GM18507 (cell line): ENCODE measurements at regions not wholly inside any gene's neighbourhood (a gene's known extent, or its start where the extent isn't known, plus 50 kb on each side); places are given as distances from the start of the nearest gene placed in this dataset.

ENCODE experiments used
- DNase-seq: peaks from one replicate; pipeline ENCODE4 v3.0.0; 2011; ENCODE audit warnings: low read depth; ENCODE audit not compliant: insufficient read length; ENCODE audit errors: extremely low spot score
- FAIRE-seq: peaks from 2 replicates; lab custom pipeline; 2011; peaks lifted over from hg19 to GRCh38; lab: Jason Lieb, UNC

DNA sequence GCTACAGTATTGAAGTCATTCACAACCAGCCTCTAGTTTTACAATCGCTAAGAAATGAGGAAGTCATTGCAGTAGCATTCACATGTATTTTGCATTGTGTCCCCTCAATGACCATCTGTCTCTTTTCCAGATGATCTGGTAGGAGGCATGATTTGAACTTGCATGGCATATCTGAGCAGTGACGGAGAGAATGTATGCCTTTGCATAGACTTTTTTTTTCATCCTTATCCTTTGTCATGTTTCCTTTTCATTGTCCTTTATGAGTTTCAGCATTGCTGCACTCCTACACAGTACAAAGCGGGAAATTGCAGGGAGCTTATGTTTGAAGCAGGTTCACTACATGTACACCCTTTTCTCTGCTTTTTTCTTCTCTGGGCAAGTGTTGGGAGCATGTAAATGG lies 516.4 kb upstream of the GRIA3 start:
- FAIRE-seq, result no peak
- DNase-seq, result no peak

DNA sequence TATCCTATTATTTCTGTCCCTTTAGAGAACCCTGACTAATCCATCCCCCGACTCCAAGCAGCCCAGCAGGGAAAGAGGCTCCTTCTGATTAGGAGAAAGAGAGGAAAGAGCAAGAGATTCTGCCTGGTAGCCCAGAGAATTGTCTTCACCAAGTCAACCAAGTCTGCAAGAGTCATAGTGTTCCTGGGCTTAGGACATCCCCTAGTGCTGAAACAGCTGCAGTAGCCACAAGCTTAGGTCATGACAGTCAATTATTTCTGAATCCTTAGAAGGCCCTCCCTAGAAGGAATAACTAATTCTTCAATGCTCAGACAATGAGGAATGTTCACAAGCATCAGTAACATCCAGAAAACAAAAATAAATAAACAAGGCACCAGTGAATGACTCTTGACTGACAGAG lies 480.3 kb upstream of the GRIA3 start:
- FAIRE-seq (no peak), DNase-seq (no peak)

DNA sequence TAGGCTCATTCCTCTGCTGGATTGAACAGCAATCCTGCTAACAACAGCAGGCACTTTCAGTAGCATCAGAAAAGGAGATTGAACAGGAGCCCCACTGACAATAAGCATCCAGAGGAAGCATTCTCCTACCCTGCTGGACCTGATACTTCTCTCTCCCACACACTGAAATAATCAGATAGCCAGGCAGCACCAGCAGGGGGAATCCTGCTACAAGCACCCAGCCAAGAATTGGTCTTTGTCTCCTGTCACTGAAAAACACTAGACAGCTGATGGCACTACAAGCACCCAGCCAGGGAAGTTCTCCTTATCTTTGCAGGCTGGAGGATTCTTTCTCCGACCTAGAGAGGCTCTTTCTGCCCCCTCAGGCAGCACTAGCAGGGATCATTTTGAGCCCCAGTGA lies 444.3 kb upstream of the GRIA3 start:
- FAIRE-seq (no peak), DNase-seq (no peak)

DNA sequence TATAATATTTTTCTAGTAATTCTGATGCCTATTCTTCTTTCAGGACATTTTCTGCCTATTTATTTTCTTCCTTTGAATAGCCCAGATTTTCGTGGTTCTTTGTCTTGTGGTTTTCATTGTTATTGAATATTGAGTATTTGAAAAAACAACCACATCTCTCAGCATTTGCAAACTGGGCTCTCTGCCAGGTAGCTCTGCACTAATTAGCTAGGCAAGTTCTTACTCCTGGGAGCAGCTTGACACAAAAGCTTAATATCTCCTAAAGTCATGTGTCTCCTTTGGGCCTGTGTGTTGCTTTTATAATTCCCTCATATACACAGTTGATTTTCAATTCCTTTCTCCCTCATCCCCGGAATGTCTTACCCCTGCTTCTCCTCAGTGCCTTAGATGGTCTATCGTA lies 413.5 kb upstream of the GRIA3 start:
- no peak for FAIRE-seq

DNA sequence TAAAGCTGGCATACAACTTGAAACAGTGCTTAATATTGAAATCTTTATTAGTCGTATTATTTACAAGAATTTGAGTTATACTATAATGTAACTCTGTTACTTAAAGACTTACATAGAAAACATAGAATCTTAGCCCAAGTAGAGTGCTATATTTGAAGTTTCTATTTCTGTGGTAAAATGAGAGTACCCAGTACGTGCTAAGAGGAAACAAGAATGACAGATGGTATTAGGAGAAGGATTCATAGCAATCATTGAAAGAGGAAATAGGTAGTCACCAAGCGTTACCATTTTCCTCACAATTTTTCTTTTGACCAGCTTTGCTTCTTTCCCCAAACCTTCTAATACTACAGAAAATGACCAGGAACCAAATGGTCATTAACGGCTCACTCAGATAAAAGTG lies 412.1 kb upstream of the GRIA3 start:
- FAIRE-seq (no peak), DNase-seq (no peak)

More for the DNA sequence above, 413.5 kb upstream of the GRIA3 start:
- no peak for DNase-seq

DNA sequence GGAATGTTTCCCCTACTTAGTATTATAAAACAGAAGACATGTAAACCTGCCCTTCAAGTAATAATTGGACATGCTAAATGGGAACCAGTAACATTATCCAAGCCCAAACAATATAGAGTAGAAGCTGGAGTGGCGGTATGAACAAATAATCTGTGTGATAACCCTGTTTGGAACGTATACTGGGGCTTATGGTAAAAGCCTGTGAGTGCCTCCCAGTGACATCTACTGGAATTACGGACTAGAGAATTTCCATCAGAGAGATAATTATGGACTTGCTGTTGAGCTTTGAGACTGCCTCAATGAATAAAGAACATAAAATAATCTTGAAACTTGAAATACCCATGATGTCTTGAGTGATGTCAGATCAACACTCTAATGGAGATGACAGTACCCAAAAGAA lies 406.3 kb upstream of the GRIA3 start:
- no peak for DNase-seq
- FAIRE-seq, result no peak

DNA sequence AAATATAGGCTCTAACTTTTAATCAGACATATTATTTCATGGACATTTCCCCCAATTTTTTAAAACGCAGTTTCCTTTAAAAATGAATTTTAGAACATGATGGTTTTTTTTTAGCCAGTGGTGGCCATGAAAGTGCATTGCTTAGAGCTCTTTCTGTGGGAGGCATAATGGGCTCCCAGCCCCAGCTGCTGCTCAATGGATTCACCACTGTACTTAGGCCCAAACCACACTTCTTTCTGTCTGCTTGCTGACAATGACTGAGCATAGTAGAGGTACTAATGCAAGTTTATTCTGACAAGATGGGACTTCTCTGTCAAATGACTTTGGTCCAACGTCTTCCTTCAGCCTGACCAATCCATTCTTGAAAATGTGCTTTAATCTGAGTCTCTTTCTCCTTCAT lies 400.2 kb upstream of the GRIA3 start:
- FAIRE-seq (no peak), DNase-seq (no peak)

DNA sequence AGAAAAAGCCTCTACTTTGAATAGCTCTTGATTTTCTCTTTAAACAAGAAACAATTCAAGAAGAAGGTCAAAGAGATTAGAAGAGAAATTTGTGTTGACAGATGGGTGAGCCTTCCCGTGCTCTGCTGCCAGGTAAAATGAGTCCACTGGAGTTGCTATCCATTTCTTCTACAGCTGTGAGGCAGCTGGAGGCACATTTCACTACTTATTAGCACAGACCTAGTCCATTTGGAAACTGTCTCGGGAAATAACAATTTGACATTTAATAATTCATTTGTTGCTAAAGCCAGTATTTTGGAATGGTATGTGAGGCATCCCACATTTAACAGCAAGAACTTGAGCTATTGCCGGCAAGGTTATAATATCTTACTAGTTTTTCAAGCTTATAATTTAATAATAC lies 396.8 kb upstream of the GRIA3 start:
- FAIRE-seq, result no peak
- DNase-seq, result no peak

DNA sequence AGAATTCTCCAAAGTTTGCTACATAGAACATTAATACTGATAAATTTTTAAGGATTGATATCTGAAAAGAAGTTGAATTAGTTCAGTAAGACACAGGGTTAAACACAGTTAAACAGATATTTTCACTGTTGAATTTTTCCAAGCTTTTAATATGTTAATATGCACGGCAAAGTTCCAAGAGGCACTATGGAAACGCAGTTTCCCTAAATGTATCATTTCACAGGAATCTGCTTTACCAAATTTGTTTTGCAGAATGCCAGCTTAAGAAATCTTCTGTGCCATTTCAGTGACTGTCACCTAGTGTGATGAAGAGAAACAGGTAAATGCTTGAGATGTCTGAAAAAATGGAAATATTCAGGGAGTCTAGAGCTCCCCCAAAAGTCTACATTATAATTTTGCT lies 395.9 kb upstream of the GRIA3 start:
- FAIRE-seq (no peak), DNase-seq (no peak)

DNA sequence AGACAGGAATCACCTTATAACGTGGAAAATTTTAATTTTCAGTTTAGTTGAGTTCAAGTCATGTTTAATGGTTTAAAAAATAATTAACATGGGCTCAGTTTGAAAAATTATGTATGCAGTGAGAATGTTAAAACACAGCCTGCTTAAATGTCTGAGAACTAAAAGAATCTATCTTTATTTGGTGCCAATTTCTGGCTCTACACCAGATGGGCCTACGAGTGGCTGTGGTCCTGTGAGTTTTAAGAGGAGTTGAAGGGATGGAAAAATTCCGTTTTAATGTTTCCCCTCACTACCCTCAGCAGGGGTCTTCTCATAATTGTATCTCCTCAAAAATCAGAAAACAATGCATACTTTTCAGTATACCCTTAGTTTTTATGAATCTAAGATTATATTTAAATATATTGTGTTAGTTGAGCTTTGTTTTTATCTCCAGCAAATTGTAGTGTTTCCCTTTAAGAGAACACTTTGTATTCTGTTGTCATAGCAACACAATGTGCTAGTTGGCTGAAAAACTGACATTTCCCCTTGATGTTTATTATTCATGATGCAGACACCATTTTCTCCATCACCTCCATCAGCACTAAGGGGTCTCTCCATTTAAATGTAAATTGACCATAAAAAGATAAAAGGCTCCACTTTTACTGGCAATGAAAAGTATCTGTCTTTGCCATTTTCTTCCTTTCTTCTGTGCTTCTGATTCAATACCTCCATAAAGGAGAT lies 393.5 kb upstream of the GRIA3 start:
- DNase-seq (no peak), FAIRE-seq (no peak)

DNA sequence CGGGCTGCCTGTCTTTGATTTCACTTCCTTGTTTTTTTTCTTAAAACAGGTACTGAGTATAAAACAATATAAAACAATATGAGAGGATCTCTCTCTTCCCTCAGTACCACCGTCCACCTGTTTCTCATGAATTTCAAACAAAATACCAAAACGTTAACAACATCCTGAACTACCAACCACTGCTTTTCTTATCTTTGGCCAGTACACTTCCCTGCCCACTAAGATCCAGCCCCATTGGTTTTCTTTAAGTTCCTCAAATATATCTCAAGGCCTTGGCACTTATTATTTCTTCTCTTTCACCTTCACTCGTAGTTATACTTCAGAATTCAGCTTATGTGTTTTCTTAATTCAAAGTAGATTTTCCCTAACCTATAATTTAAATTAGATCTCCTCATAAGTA lies 370.2 kb upstream of the GRIA3 start:
- FAIRE-seq, result no peak

DNA sequence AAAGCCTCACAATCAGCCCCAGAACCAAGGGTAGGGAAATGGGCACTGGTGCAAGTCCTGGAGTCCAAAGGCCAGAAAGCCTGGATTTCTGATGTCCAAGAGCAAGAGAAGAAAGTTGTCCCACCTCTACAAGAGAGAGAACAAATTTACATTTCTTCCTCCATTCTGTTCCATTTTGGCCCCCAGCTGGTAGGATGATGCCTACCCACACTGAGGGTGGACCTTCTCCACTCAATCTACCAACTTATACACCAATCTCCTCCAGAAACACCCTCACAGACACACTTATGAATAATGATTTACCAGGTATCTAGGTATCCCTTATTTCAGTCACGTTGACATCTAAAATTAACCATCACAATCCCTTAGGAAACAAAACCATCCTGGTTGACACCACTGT lies 367.8 kb upstream of the GRIA3 start:
- FAIRE-seq, result no peak

More for the DNA sequence above, 370.2 kb upstream of the GRIA3 start:
- no peak for DNase-seq

DNA sequence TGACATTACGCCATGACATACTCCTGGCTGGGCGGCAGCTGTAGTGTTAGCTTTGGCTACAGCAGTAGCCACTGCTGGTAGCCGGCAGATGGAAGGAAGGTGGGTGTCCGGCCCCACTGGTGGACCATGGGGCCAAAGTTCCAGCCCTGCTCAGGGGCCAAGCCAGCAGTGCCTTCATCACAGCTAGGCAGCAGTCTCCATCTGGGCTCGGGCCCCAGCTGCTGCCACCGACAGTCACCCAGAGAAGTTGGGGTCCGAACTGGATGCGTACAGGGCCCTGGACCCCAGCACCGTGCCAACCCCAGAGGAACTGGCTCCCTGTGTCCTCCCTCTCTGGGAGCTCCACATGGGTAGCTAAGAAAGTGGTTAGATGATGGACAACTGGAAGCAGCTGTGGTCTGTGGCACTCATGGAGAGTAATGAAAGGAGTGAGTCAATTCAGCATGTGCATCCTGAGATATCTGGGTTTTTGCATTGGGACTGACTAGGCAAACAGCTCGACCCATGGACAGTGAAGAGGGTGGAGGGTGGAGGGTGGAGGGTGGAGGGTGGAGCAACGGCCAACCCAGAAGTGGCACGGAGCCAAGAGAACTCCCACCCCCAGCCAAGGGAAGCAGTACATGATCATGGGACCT lies 366.6 kb upstream of the GRIA3 start:
- FAIRE-seq (no peak), DNase-seq (no peak)

More for the DNA sequence above, 367.8 kb upstream of the GRIA3 start:
- no peak for DNase-seq

DNA sequence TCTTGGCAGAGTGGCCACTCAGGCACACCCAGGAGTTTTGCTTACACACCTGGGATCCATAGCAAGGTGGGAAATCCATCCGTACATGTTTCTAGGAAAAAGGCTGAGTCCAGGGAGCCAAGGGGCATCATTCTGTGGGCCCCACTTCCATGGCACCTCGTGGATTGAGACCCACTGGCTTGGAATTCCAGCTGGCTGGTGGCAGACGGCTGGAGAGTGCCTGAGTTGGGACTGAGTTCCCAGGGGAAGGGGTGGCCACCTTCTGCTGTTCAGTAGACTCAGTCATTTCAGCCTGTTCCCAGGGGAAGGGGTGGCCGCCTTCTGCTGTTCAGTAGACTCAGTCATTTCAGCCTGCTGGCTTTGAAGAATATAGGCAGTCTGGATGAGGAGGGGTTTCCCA lies 366.0 kb upstream of the GRIA3 start:
- DNase-seq (no peak), FAIRE-seq (no peak)

DNA sequence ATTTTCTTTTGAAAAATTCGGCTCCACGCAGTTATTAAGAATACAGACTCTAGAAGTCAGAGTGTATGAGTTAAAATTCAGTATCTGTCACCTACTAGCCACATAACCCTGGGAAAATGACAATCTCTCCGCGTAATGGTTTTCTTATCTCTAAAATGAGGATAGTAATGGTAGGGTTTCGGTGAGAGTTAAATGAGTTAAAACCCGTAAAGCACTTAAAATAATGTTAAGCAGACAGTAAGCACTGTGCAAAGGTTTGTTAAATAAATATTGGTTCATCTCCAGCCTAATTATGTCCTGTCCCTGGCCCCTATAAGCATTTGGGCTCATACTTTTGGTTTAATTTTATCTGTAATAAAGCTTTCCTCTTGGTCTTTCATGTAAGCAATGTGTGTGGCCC lies 350.8 kb upstream of the GRIA3 start:
- FAIRE-seq (no peak), DNase-seq (no peak)

DNA sequence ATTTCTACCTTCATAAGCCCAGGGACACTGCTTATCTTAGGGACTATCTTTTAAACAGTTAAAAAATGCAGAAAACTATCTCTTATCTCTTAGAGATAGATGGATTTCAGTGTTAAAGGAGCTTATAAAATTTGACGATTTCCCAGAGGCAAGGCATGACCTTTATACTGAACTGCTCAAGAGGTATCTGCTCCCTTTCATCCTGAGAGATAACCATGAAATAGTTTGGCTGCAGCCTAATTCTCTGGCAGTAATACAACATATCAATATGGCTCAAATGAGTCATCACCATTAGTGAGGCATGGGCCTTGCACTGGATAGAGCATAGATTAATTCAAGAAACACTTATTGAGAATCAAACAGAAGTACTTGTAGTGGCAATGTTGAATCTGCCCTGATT lies 348.2 kb upstream of the GRIA3 start:
- FAIRE-seq, result no peak
- no peak for DNase-seq

DNA sequence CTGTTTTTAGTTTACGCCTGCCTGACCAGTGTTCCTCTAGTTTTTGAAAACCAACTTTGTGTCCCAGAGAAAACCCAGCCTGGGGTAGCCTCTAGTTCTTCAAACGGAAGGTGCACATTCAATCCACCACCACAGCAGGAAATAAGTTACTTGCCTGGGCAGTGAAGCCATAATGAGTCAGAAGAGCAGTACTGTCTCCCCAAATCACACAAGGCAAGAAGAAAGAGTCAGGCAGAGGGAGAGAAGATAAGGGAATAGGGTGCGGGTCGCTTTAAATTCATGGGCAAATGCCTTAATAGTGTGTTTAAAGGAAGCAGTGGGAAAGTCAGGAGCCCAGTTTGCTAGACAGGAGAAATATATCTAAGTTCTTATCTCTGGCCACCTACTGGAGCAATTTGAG lies 333.8 kb upstream of the GRIA3 start:
- DNase-seq (no peak), FAIRE-seq (no peak)

DNA sequence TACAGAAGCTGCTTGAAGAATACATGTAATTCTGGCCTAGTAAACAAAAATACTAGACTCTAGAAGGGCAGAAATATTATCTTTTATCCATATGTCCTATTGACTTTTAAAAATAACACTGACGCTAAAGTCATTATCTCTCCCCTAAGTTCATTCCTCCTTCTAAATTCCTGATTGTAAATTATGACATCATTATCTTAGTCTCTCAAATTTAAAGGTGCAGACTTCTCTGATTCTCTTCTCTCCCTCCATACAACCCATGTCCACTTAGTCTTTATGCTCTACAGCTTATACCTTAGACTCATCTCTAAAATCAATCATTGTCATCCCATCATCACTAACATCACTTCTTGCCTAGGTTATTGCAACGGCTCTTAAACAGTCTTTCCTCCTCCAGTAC lies 327.9 kb upstream of the GRIA3 start:
- no peak for DNase-seq
- FAIRE-seq, result no peak

DNA sequence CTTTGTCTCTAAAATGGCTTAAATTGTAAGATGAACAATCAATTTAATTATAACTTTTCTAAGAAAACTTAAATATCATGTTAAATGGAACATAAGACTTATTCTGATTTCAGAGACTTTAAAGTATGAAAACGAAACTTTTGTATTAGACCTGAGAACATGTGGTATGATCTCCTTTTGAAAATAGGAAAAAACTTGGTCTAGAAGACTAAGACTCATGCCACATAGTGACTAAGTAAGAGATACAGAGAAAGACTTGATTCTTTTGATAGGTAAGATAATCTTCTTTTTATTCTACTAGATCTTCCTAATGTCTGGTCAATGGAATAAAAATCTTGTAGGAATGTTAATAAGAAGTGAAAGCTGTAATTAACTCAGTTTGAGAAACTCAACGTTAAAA lies 326.3 kb upstream of the GRIA3 start:
- FAIRE-seq (no peak), DNase-seq (no peak)

DNA sequence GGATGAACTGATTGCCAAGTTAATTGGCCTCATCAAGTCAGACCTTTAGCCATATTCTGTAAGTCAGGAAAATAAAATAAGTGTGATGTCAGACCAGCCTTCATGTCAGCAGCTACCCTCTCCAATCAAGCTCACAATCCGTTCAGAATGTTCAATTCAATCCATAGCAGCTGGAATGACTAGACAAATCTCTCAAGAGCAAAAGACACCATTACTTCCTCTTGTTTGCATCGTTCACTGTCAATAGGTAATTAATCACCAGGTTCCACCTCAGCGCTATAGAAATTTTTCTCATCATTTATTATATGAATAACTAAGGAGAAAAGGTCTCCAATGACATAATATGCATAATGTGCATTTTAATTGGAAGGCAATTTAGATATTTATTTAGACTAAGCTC lies 321.0 kb upstream of the GRIA3 start:
- FAIRE-seq, result no peak
- no peak for DNase-seq

DNA sequence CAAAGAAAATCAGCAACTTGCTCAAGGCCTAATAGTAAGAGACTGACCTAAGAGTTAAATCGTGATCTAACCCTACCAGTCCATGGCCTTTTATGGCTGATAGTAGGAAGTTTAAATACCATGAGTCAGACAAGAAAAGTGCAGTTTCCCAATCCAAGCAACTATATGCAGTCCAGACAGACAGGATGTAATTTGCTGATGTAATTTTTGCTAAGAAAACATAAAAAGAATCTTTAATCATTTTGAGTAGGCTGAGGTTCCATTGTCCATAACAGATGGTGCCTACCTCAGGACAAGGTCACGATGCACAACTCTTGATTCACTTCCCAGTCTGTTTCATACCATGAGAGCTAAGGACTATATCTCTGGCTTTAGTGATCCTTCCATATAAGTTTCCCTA lies 317.5 kb upstream of the GRIA3 start:
- no peak for FAIRE-seq
- DNase-seq, result no peak

DNA sequence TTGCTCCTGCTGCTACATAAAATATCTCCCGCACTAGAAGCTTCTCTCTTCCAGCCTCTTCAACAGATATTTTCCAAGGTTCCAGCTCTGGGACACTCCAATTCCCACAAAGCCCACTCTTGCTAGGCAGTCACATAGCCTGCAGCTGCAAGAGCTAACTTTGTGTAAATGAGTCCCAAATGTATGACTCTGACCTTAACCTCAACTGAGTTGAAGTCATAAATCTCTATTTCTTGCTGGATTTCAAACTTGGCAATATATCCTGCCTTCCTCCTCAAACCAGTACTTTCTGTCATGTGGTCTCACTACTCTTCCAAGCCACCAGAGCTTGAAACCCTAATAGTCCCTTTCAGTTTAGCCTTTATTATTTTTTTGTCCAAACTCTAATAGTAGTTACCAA lies 315.4 kb upstream of the GRIA3 start:
- no peak for FAIRE-seq
- DNase-seq, result no peak
